Activated T-cell treated with anti-CD3 and anti-CD28 coated beads, Interleukin-2, amount 50 U/mL, for 1 hour (primary cell): ENCODE measurements at regions not wholly inside any gene's neighbourhood (a gene's known extent, or its start where the extent isn't known, plus 50 kb on each side); places are given as distances from the start of the nearest gene placed in this dataset.
A peak's percentile ranks its signal among the peaks of the same experiment; 100 is the strongest.
"Not testable (repeated sequence)": the region's sequence is repeated elsewhere in the genome, so short reads cannot be mapped to it uniquely, and the experiment has no call there.

Source experiments
- DNase-seq: peaks from one replicate; pipeline ENCODE4 v3.0.0-alpha.2; 2020

DNA sequence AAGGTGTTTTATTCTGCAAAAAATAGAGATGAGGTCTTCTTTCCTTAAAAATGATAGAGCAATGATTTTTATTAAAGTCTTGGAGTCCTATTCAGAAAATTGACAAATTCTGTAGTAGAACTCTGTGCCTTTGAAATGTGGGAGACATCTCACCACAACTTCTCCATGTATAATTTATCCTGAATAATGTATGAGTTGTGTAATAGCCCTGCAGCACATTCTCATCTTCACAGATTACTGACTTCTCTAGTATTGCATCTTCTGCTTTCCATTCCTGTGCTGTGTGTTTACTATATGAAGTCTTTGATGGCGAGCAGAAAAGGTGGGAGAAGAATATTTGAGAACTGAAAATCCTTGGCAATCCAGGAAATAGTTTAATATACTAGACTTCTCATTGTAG, 255.6 kb downstream of the TTC6 start:
- no peak for DNase-seq

DNA sequence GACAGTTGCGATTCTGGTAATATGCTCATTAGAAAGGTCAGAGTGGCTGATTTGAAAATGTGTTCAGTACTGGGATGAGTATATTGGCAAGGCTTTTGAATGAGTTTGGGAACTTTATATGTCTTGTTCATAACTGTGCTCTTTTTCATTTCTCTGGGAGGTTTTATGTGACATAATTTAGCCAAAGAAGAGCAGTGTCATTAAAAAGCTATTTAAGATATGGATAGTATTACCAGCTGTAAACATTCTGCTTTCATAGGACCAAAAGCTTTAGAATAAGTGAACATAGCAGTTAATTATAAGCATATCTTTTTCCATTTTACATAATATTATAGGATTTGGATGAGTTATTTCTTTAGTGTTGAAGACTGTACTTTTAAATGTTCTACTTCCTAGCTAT, 260.4 kb downstream of the TTC6 start:
- no peak for DNase-seq

DNA sequence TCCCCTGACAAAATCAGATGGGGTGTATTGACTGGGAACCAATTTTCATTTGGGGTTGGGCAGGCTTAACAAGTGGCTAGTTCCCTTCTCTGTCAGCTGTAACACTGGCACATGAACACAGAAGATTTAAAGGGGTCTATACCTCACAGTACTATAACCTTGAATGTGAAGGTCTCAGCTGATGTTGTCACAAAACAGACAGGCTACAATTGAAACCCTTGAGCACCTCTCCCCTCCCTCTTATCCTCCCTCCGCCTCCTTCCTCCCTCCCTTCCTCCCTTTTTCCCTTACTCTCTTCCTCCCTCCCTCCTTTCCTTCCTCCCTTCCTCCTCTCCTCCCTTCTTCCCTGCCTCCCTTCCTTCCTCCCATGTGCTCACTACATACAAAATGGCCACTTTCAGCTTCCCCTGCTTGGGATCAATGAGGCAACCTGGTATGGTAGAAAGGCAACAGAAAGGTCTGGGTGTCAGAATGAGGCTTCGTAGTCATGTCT, 262.4 kb downstream of the TTC6 start:
- no peak for DNase-seq

DNA sequence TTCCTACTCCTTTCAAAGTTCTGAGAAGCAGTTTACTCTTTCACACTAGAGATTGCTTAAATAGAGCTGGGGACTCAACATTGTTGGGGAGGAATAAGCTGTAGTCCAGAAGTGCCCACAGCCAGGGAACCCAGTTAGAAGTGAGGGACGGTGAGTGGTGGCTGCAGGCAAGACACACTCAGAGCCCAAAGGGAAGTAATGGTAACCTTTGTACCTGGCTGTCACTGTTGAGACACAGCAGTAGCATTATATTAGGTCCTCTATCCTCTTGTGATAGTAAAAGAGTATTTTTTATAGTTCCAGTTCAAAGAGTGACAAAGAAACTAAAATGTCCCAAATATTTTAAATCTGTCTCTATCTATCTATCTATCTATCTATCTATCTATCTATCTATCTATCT, 263.3 kb downstream of the TTC6 start:
- DNase-seq: no peak

DNA sequence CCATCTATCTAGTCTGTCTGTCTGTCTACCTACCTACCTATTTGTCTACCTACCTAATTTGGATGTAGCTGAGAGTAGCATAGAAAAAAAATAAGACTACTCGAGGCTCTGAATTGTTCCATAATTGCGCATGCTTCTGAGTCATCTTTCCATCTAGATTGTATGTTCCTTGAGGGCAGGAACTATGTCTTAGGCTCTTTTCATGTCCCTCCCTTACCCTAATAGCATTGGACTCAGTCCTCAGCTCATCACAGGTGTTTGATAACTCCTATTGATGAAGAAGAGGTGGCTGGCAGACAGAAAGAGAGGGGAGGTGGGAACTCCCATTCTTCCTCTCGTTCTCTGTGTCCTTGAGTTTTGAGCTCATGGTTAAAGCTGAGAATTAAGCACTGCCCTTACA, 263.7 kb downstream of the TTC6 start:
- no peak for DNase-seq

DNA sequence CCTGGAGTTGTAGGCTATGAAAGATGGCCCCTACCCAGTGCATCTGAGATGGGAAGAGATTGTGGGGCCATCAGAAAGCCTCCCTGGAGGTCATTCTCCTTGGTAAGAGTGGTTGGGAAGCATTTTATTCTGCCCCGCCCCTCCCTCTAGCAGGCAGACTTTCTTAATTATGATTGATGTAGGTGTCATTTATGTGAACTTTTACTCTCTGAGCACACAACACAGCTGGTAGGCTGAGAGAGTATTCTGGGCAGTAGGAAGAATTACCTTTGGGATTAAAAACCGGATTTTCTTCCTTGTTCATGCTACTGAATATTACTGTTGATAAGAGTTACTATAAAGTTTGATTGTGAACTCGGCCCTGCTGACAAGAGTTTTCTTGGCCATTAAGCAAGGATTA, 266.8 kb downstream of the TTC6 start:
- no peak for DNase-seq

DNA sequence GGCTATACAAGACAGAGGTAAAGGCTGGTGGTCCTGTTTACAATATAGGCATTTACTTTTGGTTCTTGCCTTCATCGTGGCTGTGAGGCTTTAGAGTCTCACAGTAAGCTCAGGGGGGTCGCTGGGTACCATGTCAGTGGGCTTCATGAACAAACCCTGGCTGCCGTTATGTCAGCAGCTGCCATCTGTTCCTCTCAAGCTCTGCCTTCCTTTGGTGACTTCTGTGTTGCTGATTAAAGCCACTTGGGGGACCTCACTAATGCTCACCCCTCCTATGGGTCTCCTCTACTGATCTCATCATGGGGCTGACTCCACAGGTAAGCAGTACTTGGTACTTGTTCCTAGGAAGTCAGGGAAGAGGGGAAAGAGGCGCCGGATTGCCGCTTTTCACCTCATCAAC, 268.7 kb downstream of the TTC6 start:
- DNase-seq: no peak

DNA sequence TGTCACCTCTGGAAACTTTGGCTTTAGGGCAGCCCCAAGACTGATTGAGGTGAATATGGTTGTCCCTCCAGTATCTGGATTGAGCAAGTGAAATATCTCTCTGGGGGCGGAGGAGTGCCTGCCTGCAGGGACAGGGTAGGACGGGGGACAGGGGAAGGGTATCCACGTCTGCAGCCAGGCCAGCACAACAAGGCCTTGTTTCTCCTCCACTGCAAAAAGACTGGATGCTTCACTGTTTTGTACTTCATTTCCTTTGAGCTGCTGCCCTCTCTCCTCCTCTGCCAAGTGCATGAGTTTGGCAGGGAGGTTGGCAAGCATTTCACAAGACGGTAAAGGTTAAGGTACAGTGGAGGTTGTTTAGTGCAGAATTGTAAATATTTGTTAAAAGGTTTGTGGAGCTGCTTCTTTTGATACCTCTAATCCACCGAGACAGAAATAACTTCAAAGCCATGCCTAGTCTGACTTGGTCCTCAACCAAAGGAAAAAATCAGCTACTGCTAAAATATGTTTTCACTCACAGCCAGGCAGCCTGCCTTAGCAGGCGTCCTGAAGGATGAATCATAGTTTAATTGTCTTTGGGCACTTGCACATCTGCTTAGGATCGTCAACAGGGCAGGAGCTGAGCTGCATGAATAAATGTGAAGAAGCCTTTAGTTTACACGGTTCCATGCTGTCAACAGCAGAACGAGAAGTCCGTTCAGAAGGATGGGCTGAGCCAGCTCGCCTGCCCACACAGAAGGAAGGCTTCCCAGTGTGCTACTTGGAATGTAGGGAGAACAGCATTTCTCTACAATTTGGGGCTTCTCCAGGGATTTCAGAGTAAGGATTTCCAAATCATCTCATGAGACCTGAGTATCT, 269.7 kb downstream of the TTC6 start:
- no peak for DNase-seq

DNA sequence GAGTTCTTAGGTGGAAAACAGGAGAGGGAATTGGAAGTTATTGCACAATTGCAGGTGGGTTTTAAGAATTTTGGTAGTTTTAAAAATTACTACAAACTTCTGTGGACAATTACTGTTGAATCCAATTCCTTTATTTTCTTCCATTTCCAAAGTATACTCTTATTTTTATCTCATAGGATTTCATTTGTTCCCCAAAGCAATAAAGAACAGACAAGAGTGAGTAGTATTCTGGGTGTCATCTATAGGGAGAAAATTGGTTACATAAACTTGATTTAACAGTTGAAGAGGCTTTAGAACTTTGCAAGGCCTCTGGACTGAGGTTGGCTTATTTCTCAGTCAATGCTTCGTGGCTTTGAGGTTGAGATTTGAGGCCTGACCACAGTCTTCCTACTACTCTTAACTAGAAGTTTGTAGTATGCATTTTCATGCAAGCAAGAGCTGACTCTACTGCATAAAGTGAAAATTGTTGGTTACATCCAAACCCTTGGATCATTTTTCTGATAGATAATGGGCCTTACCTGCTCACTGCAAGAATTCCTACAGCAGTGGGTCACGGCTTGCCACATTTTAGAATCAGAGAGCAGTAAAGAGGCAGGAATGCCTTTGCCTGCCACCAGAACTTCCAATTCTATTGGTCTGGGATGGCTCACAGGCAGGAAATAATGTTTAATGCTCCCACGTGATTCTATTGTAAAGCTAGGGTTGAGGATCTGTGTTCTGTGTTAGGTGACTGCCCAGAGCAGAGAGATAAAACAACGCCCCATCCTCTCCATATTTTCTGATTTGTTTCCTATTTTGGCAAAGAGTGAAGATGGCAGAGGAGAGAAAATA, 270.5 kb downstream of the TTC6 start:
- no peak for DNase-seq

DNA sequence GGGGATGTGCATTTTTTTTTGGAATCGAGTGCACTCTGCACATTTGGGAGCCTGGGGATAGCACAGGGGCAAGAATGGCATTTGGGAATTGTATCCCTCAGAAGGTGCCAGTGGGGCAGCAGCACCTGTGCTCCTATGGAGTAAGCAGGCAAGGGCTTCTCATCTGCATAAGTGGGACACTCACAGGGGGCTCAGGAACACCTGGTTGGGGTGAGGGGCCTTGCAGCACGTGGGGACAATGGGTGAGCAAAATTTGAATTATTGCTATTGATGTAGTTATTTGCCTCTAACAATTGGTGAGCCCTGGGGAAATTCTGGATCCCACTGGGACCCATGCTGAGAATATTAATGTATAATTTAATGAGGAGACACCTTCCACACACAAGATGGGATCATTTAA, 274.2 kb downstream of the TTC6 start:
- no peak for DNase-seq

DNA sequence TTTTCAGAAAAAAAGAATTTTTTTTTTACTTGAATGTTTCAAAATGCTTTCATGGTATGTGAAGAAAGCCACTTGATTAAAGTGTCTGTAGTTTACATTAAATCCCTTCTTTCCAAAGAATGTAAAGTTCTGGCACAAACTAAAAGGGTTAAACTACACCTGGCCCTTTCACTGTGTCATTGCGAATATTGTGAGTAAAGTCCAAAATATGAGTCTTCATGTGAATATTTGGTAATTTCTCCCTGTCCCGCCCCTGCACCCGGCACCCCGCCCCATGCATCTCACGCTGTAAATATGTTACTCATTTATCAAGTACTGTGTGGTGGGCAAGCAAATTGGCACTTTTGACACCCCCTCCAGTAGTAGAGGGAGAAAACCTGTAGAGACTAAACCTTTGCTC, 274.7 kb downstream of the TTC6 start:
- no peak for DNase-seq

DNA sequence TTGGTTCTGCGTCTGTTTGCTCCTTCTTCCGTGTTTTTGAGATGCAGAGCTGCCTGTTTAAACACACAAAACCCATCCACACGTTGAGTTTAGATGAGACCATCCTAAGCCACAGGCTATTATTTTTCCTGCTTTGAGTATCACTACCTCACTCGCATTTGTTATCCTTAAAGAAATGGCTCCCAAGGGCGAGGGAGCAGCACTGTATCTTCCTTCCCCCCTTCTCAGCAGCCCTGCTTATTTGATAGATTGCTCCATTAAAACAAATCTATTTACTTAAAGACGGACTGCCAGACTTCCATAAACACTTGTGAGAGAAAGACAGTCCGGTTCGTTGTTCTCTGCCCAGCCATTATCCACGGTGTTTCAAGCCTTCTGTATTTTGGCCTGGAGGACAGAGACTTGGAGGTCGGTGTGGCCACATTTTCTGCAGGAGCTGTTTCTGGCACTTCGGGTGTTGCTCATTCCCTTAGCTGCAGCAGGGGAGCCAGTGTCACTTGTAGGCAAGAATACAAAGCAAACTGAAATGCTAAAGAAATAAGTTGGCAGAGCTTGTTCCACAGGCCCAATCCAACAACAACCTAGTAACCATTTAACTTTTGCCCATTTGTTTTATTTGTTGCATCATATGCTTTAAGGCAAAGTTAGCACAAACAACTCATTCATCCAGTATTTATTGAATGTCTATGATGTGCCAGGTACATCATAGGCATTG, 275.4 kb downstream of the TTC6 start:
- no peak for DNase-seq

DNA sequence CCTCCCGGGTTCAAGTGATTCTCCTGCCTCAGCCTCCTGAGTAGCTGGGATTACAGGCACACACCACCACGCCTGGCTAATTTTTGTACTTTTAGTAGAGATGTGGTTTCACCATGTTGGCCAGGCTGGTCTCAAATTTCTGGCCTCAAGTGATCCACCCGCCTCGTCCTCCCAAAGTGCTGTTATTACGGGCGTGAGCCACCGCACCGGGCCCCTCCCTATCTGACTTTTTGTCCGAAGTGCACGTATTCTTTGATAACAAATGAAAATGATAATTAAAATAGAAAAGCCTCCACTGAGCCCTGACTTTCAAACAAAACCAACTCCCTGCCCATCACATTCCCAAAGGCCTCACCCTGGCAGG, 278.6 kb downstream of the TTC6 start:
- DNase-seq: not testable (repeated sequence)

DNA sequence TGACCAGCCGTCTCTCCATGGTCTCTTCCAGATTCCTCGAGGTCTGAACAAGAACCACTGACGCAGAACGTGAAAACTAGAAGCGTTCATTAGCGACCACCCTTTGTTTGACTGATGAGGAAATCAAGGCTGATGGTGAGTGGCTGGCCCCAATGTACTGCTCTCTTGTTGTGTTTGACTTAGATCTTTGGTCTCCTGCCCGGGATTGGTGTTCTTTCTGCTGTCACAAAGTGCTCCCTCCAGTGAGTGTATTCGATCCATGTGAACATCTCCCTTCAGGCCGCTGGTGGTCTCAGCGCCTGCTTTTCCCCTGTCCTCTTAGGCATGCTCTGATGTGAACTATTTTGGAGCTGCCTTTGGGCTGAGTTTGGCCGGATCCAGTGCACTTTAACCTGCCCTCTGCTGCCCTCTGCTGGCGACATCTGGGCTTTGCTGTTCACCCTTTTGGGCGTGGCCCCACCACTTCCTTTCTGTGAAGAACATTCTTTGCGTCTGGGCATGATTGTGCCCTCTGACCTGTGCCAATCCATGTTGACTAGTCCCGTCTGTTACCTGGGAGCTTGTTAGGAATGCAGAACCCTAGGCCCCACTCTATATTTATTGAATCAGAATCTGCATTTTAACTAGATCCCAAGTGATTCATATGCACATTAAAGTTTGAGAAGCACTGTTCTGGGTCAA, 279.1 kb downstream of the TTC6 start:
- DNase-seq: peak; percentile 73

DNA sequence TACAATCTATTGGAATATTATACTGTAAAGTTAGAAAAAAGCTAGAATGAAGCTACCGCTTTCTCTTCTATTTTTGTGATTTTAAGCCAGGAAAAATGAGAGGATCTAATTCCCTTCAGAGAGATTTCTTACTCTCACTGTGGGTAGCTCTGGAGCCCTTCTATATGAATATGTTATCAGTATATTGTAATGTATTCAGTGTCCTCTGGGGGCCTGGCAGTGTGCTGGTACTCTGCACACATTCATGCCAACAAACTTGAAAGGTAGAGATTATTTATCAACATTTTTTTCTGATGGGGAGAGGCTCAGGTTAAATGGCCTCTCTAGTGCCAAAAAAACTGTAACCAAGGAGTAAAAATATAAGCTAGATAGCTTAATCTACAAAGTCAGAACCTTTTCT, 292.8 kb downstream of the TTC6 start:
- DNase-seq: no peak

DNA sequence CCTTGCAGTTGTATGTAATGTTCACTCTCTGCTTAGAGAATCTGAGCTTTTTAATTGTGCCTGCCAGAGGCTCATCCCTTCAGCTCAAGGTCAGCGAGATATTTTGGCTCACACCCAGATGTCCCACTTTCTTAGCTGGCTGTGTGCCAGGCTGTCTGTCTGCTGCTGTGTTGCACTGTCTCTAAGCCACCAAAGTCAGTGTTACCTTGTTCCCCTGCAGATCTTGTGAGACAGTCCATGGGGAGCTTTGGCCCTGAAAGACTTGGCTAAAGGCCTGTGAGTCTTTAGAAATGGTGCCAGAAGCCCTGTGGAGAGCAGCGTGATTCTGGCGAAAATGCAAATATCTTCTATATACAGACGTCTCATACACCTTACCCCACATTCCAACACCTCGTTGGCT, 293.7 kb downstream of the TTC6 start:
- DNase-seq: no peak

DNA sequence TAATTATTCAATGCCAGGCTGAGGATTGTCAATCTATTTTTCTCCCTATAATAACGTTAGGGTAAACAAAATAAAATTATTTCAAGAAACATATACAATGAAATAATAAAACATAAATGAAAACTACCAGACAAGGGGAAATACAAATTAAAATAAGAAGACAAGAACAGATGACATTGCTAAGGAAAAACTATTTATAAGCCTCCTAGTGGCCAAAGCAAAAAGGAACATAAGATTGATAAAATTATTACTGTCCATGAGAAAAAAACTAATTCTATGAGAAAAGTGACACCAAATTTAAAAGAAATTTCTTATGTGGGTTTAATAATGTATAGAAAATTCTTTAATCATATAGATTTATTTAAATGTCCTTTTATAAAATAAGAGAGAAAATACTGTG, 294.7 kb downstream of the TTC6 start:
- no peak for DNase-seq

DNA sequence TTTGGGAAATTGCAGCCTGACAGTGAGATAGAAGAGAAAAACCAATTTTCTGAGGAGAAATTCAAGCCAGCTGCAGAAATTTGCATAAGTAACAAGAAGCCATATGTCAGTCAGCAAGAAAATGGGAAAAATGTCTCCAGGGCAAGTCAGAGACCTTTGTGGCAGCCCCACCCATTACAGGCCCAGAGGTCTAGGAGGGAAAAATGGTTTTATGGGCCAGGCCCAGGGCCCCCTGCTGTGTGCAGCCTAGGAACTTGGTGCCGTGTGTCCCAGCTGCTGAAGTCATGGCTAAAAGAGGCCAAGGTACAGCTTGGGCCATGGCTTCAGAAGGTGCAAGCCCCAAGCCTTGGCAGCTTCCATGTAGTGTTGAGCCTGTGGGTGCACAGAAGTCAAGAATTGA, 296.1 kb downstream of the TTC6 start:
- DNase-seq: not testable (repeated sequence)

DNA sequence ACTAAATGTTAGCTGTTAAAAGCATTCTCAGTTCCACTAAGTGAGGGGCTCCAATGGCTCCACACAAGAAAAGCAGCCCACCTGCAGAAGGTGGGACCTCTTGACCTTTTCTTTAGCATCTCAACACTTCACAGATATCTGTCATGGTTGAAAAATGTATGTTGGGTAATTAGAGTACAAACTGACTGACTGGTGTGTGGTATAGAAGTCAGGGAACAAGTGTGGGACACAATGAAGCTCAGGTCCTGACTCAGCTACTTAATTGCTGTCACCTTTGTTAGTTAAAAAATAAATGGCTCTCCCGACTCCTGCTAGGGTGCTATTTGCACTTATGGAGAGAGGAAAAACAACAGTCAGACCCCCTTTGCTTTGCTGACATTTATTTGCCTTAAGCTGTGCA, 299.0 kb downstream of the TTC6 start:
- DNase-seq: no peak

DNA sequence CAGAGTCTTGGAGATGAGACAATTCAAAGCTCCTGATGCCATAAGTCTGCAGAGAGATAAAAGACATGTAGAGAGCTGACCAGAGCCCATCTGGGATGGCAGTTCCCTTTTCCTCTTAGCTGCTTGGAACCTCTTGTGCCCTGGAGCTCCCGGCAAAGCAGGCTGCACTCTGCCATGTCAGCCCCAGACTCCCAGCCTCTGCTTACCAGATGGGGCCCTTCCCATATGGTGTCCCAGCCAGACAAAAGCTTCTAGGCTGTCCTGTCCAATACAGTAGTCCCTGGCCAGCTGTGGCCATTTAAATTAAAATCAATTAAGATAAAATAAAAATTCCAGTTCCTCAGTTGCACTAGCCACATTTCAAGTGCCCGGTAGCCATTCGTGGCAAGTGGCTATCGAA, 303.9 kb downstream of the TTC6 start:
- DNase-seq: no peak

DNA sequence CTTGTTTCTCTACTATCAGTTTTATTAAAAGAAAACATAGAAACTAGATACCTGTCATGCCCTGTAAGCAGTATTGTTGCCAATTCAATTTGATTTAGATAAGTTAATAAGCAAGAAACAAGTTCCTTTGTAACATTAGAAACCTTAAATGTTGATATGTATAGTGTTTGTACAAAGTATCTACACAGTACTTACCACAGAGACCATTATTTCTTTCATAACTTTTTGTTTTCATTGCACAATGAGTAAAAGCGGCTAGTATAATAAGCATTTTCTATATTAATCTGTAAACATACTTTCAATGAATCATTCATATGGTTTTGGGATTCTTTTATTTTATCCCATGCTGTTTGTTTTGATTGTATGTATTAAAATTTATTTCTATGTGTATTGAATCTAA, 305.1 kb downstream of the TTC6 start:
- no peak for DNase-seq

DNA sequence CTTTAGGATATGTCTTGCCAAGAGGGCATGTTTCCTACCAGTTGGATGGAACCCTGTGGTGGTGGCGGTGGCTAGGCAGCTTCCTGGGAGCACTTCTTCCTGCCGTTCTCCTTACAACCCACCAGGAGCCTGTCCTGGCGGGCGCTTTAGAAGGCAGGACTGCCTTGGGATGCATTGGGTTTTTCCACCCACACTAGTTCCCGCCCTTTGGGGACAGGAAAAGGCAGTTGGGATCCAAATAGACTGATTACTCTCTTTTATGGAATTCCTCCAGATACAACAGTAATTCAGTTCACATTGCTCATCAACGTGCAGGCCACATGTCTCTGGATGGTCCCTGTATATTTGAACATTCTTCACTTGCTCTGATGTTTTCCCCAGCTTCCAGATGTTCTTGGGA, 305.7 kb upstream of the SSTR1 start:
- DNase-seq: no peak
